Osteoblast (primary cell): ENCODE measurements at regions not wholly inside any gene's neighbourhood (a gene's known extent, or its start where the extent isn't known, plus 50 kb on each side); places are given as distances from the start of the nearest gene placed in this dataset.
"Not testable (repeated sequence)": the region's sequence is repeated elsewhere in the genome, so short reads cannot be mapped to it uniquely, and the experiment has no call there.

Source experiments
- DNase-seq: peaks from one replicate; pipeline ENCODE4 v3.0.0; 2011; ENCODE audit warnings: low spot score, mixed read lengths; ENCODE audit not compliant: insufficient read length; ENCODE audit errors: missing footprints
- H2AFZ ChIP-seq: 2 replicates; pipeline ENCODE4 v1.6.0; 2011; ENCODE audit warnings: mild to moderate bottlenecking, low read length
- H3K27ac ChIP-seq: 2 replicates; pipeline ENCODE4 v1.5.1; 2011; ENCODE audit warnings: mild to moderate bottlenecking, low read depth, low read length, moderate library complexity
- H3K27me3 ChIP-seq: 2 replicates; pipeline ENCODE4 v1.6.0; 2012; ENCODE audit warnings: mild to moderate bottlenecking, control low read depth, inconsistent platforms, low read length, moderate library complexity; ENCODE audit not compliant: insufficient read depth
- H3K36me3 ChIP-seq: 2 replicates; pipeline ENCODE4 v1.5.1; 2011; ENCODE audit warnings: mild to moderate bottlenecking, low read length, control low read depth, moderate library complexity; ENCODE audit not compliant: insufficient read depth
- H3K4me1 ChIP-seq: 2 replicates; pipeline ENCODE4 v1.5.1; 2011; ENCODE audit warnings: mild to moderate bottlenecking, low read length, control low read depth, moderate library complexity; ENCODE audit not compliant: insufficient read depth
- H3K4me2 ChIP-seq: 2 replicates; pipeline ENCODE4 v1.6.0; 2011; ENCODE audit warnings: mild to moderate bottlenecking, low read length; ENCODE audit not compliant: insufficient read depth
- H3K4me3 ChIP-seq: fragments of 200-600 bp; sonication (generic); 3 replicates; pipeline ENCODE4 v1.5.1; 2012; ENCODE audit warnings: mild to moderate bottlenecking, low read length, inconsistent platforms; ENCODE audit not compliant: insufficient read depth
- H3K79me2 ChIP-seq: 2 replicates; pipeline ENCODE4 v1.6.0; 2012; ENCODE audit warnings: mild to moderate bottlenecking, low read length, control low read depth, inconsistent platforms; ENCODE audit not compliant: insufficient read depth
- H3K9me3 ChIP-seq: 2 replicates; pipeline ENCODE4 v1.5.1; 2011; ENCODE audit warnings: low read depth, low read length, control low read depth
- H4K20me1 ChIP-seq: 2 replicates; pipeline ENCODE4 v1.6.0; 2012; ENCODE audit warnings: mild to moderate bottlenecking, low read length, control low read depth; ENCODE audit not compliant: insufficient read depth
- TF ChIP-seq, protein P1 (sequence below): IDR thresholded peaks from 2 replicates; pipeline ENCODE4 v1.5.1; 2011; ENCODE audit warnings: mild to moderate bottlenecking, low read depth, low read length, moderate library complexity; ENCODE audit errors: extremely low read depth

DNA sequence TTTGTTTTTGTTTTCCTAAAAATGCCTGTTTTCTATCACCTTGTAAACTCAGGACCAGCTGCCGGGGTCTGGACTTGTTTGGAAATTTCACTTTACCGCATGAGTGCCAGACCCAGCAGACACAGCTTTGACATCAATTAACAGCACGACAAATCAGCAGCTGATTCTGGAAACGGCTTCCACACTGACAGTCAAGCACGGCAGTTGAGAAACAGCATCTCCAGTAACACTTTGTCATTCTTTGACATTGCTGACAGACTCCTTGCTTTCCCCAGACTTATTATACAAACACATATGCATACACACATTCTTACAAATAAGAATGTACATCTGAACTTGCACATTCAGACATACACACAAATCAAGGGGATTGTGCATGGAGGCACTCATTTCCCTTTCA lies 1017.6 kb upstream of the HS3ST1 start:
- Histone ChIP-seq H3K79me2 (no peaks in the 10 kb centered on the region), H3K4me3 (no peak overlapping the region), H4K20me1 (no peaks in the 10 kb centered on the region), H3K9me3 (no peaks in the 10 kb centered on the region), H3K4me2 (no peak overlapping the region), H2AFZ (no peak overlapping the region), H3K36me3 (no peaks in the 10 kb centered on the region), H3K27me3 (no peaks in the 10 kb centered on the region), H3K27ac (no peak overlapping the region), H3K4me1 (no peaks in the 10 kb centered on the region)
- DNase-seq: no peak
- TF ChIP-seq, protein P1, sequence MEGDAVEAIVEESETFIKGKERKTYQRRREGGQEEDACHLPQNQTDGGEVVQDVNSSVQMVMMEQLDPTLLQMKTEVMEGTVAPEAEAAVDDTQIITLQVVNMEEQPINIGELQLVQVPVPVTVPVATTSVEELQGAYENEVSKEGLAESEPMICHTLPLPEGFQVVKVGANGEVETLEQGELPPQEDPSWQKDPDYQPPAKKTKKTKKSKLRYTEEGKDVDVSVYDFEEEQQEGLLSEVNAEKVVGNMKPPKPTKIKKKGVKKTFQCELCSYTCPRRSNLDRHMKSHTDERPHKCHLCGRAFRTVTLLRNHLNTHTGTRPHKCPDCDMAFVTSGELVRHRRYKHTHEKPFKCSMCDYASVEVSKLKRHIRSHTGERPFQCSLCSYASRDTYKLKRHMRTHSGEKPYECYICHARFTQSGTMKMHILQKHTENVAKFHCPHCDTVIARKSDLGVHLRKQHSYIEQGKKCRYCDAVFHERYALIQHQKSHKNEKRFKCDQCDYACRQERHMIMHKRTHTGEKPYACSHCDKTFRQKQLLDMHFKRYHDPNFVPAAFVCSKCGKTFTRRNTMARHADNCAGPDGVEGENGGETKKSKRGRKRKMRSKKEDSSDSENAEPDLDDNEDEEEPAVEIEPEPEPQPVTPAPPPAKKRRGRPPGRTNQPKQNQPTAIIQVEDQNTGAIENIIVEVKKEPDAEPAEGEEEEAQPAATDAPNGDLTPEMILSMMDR: no peak

DNA sequence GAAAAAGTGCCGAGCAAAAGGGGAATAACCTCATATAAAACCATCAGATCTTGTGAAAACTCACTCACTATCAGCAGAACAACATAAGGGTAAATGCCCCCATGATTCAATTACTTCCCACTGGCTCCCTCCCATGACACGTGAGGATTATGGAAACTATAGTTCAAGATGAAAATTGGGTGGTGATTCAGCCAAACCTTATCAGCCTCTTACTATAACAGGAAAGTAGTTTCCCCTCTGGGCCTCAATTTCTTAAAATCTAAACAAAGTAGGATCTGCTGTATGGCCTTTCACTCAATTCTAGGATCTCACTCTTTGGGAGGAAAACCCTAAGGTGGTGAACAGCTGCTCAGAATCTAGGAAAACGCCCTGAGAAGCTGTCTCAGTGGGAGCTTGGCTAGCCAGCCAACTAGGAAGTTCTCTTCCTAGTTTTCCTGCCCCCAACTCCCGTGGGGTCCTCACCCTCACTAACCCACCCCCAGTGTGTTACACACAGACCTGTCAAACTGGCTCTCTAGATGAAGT lies 1017.1 kb upstream of the HS3ST1 start:
- no peaks in the 10 kb centered on the region for H4K20me1 ChIP-seq
- TF ChIP-seq, protein P1: no peak

GRCh38 chr4:12439633-12440305 lies 1011.1 kb upstream of the HS3ST1 start:
- Histone ChIP-seq H3K36me3 (no peaks in the 10 kb centered on the region), H3K27me3 (no peaks in the 10 kb centered on the region), H3K27ac (no peak overlapping the region), H2AFZ (no peak overlapping the region), H3K4me1 (no peaks in the 10 kb centered on the region), H4K20me1 (no peaks in the 10 kb centered on the region), H3K4me3 (no peak overlapping the region), H3K4me2 (no peak overlapping the region), H3K9me3 (no peaks in the 10 kb centered on the region), H3K79me2 (no peaks in the 10 kb centered on the region)
- no peak for DNase-seq
- TF ChIP-seq, protein P1: no peak

More for the DNA sequence above, 1017.1 kb upstream of the HS3ST1 start:
- no peaks in the 10 kb centered on the region for H3K36me3 ChIP-seq
- no peaks in the 10 kb centered on the region for H3K4me1 ChIP-seq
- H3K27me3 ChIP-seq: no peaks in the 10 kb centered on the region
- DNase-seq: no peak
- H3K4me2 ChIP-seq: no peak overlapping the region
- H2AFZ ChIP-seq: no peak overlapping the region
- no peaks in the 10 kb centered on the region for H3K79me2 ChIP-seq
- no peaks in the 10 kb centered on the region for H3K9me3 ChIP-seq
- no peak overlapping the region for H3K27ac ChIP-seq
- no peak overlapping the region for H3K4me3 ChIP-seq

- not testable (repeated sequence) for H3K4me2 ChIP-seq, H3K27ac ChIP-seq, H2AFZ ChIP-seq, H3K36me3 ChIP-seq, H3K27me3 ChIP-seq, H3K79me2 ChIP-seq, H3K4me3 ChIP-seq, DNase-seq, H3K4me1 ChIP-seq, H3K9me3 ChIP-seq, H4K20me1 ChIP-seq
Observed at GRCh38 chr4:12431259-12431658, 1002.6 kb upstream of the HS3ST1 start.
